Left kidney (tissue), 1 donor: ENCODE measurements at regions not wholly inside any gene's neighbourhood (a gene's known extent, or its start where the extent isn't known, plus 50 kb on each side); places are given as distances from the start of the nearest gene placed in this dataset.

Source experiments
- DNase-seq: peaks from one replicate; pipeline ENCODE4 v3.0.0-alpha.2; 2013

DNA sequence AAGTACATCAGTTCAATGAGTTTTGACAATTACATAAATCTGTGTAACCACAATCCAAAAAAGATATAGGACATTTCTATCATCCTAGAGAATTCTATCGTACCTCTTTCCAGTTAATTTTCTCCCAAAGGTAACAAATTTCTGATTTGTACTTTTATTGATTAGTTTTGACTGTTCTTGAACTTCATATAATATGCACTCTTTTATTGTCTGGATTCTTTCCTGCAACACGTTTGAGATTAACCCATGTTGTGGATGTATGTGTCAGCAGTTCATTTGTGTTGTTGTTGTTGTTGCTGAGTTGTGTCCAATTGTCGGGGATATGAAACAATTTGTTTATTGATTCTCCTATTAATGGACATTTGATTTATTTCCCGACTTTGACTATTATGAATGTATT lies 145.9 kb upstream of the WDR11 start:
- no peak for DNase-seq

GRCh38 chr10:120710076-120710475 lies 141.1 kb upstream of the WDR11 start:
- no peak for DNase-seq

- no peak for DNase-seq
Measured at GRCh38 chr10:120711860-120712259, 139.3 kb upstream of the WDR11 start.

DNA sequence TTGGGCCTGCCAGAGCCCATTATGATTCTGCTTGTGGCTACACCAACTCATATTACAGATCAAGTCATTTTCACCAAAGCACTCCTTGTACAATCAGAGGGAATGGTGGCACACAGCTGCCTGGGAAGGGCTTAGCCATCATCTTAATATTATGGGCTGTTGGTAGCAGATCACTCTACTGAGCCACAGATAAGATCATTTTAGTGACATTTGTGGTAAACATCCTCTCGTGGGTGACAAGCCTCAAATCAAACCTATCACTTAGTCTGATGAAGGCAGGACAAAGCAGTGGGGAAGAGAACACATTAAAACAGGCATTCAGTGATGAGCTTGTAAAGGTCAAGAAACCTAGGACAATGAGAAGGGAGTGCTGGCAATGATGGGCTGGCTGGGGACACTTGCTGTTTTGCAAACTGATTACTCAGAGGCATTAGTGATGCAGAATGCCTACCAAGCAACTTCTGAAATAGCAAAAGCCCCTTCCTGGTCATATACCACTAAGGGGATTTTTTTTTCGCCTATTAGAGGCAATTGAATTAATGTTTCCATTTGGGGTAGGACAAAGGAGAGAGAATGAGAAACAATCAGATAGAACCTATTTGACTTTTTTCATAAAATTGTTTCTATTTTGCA lies 137.5 kb upstream of the WDR11 start:
- no peak for DNase-seq

GRCh38 chr10:120715171-120715570 lies 136.0 kb upstream of the WDR11 start:
- no peak for DNase-seq

GRCh38 chr10:120719333-120719732 lies 131.8 kb upstream of the WDR11 start:
- DNase-seq = no peak

GRCh38 chr10:120727001-120727400 lies 124.2 kb upstream of the WDR11 start:
- DNase-seq = no peak

DNA sequence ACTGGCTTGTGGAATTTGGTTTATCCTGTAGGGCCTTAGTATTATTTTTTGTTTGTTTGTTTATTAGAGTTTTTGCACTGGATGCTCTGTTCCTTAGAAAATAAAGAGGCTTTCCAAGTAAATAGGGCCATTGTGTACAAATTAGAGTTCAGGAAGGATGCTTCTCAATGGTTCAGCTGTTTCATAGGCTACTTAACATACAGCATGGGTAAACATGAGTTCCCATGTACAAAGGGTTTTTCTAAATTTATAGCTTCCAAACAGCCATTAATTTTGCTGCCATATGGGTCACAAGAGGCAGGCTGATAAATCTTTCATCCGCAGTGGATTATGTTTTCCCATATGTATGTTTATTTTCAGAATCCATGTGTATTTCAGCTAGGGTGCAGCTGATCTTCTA lies 121.6 kb upstream of the WDR11 start:
- DNase-seq = no peak

DNA sequence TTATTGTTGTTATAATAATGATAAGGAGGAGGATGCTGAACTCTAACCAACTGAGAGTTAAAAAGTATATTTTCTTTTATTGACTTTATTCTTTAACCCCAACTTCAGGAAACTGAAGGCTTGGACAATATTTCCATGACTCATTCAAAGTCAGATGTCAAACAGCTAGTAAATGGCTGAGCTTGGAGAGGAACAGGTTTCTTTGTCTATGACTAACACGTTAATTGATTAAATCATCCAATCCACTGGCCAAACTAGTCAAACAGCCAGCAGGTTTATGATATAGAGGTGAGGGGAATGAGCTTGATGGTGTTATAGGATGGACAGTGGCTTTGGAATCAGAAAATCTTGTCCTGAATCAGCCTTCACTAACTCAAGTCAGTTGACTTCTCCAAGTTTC lies 119.1 kb upstream of the WDR11 start:
- no peak for DNase-seq

GRCh38 chr10:120732643-120733313 lies 118.4 kb upstream of the WDR11 start:
- DNase-seq = no peak

DNA sequence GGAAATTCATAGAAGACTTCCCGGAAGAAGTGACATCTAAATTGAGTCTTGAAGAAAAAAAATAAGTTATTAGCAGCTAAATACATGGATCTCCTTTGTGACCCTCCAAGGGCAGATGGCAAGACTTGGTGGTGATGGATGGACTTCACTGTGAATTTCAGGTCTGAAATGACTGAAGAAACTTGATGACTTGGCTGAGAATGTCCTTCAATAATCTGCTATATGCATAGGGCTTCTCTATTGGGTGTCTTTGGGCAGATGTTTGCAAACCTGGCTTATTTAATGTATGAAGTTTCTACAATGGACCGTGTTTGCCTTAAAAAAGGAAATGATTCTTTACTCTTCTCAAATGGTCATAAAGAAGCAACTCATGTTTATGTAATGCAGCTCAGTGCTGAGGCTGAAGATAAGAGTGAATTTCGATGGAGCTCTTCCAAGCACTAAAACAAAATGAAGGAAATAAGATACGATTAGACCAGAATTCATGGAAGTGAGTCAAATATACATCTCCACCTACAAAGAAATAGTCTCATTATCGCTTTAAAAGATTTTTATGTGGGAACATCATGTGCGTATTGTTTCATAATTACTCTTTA lies 116.6 kb upstream of the WDR11 start:
- DNase-seq = no peak

DNA sequence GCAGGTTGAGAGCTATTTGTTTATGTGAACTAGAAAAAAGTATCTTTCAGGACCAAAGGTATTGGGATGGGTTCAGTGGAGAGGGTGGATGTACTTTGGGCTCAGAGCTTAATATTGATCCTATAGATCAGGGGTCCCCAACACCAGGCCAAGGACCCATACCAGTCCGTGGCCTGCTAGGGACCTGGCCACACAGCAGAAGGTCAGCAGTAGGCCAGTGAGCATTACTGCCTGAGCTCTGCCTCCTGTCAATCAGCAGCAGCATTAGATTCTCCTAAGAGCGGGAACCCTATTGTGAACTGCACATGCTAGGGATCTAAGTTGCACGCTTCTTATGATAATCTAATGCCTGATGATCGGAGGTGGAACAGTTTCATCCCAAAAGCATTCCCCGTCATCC lies 115.8 kb upstream of the WDR11 start:
- no peak for DNase-seq

- DNase-seq = no peak
Measured at GRCh38 chr10:120735773-120736371, 115.3 kb upstream of the WDR11 start.

DNA sequence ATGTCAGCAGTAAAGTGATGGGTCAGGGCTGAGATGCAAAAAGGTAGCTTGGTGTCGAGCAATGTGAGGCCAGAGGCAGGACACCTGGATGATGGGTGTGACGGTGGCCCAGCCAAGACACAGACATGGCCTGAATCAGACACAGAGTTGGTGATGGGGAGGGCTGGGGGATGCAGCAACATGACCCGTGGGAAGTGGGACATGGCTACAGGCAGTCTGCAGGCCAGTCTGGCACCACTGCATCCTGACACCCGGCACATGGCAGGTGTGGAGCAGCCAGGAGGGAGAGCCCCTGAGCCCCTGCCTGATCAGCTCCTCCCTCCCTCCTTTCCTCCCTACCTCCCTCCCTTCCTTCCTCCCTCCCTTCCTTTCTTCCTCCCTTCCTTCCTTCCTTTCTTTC lies 114.8 kb upstream of the WDR11 start:
- no peak for DNase-seq

DNA sequence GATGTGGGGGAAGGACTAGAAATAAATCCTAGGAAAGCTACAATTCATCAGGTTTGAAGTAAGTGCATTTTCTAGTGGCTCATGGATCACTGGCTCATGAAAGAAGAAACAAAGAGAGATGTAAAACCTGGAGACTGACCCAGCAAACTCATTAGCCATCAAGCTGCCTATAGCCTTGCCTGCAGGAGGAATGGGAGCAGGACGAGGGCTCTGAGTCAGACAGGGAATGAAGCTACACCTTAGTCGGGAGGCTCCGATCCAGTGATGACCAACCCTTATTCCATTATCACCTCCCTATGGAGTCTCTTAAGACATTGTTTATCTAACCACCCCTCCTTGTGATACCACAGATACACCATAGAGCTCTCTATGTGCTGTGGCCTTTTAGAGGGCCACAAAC lies 112.5 kb upstream of the WDR11 start:
- no peak for DNase-seq

DNA sequence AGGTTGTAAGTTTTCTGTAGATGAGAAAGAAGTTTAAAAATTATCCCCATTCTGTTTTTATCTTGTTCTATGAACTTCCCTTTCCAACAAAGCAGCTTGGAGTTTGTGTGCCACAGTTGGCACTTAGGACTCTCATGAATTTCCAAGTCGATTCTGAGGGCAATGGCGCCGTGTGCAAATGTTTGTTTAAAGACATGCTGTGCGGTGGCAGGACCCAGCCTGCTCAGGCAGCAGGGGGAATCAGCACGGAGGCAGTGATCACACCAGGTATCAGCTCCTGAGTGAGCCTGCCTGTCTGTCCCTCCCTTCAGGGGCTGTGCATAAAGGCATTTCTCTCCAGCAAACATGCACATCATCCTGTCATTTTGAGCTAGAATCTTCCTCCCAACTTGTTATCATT lies 109.8 kb upstream of the WDR11 start:
- DNase-seq = no peak

DNA sequence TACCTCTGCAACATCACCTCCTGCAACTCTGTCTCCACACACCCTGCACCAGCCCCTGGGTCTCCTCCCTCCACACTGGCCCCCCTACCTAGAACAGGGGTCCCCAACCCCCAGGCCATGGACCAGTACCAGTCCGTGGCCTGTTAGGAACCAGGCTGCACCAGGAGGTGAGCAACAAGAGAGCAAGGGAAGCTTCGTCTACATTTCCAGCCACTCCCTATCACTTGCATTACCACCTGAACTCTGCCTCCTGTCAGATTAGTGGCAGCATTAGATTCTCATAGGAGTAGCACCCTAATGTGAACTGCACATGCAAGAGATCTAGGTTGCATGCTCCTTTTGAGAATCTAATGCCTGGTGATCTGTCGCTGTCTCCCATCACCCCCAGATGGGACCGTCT lies 108.8 kb upstream of the WDR11 start:
- no peak for DNase-seq

DNA sequence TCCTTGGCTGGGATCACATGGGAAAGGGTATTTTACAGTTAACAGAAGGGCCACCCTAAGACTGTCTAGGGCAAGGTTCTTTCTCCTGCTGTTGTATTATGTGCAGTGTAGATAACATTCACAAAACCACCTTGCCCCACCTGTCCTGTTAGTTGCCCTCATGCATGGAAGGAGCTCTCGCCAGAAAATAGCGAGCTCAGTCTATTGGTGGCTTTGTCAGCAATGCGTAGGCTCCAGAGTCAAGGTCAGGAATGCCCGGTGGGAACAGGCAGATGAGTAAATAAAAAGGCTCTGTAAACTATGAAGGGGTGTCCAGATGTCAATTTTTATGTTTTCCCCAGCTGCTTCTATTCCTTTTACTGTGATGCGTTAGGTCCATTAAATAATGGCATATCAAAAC lies 107.1 kb upstream of the WDR11 start:
- DNase-seq = no peak

DNA sequence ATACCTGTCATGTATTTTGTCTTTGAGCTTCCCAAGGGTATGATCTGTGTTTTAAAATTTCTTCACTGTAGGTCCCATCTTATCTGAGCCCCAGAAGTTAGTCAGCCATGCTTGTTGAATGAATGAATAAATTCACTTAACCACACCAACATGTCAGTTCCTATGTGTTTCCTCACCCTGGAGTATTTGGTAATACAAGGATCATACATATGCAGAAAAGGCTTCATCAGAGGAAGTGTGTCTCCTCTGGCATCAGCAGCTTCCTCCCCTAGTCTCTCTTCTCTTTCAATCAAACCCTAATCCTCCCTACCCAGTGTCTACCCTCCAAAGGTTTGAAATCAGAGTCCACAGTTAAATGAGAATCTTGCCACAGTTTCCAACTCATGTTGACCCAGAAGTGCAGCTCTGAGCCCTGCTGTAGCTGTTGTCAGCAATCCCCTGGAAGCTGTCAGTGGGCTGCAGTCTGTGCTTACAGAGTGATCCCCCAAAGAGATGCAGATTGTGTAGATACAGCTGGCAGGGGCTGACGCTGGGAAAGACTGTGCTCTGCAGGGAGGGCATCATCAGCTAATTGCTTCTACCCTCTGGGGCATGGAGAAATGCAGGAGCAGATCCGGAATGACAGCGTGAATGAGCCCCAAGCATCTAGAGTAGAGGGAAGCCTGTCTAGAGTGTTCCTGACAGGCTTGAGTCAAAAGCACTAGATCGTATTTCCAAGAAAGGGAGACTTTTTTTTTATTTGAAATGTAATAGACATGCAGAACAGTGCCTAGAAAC lies 105.0 kb upstream of the WDR11 start:
- no peak for DNase-seq

DNA sequence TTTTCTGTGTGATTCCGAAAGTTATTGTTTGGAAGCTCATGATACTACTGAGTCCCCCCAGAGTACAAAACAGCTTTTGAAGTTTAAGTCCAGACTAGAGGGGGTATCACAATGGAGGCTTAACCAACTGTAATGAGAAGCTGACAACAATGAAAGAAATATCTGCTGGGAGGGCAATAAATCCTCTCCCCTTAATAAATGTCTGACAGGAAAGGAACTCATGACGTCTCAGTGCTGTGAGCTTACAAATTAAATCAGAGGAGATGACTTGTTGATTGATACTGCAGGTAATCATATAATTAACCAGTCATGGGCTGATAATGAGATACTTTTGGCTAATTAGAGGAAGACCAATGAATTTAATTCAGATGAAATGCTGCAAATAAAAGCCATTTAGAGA lies 102.6 kb upstream of the WDR11 start:
- no peak for DNase-seq

GRCh38 chr10:120749072-120749471 lies 102.1 kb upstream of the WDR11 start:
- DNase-seq = no peak

- no peak for DNase-seq
Measured at GRCh38 chr10:120749856-120750566, 101.2 kb upstream of the WDR11 start.
